SK-N-MC (cell line): ENCODE measurements at regions not wholly inside any gene's neighbourhood (a gene's known extent, or its start where the extent isn't known, plus 50 kb on each side); places are given as distances from the start of the nearest gene placed in this dataset.

Experiments used
- EZH2 ChIP-seq: fragments of 200-600 bp; sonication (generic); IDR thresholded peaks from one replicate; pipeline ENCODE4 v1.6.1; 2017; ENCODE audit warnings: antibody characterized with exemption
- POLR2AphosphoS5 ChIP-seq: IDR thresholded peaks from 2 replicates; pipeline ENCODE4 v1.6.1; 2012; ENCODE audit warnings: mild to moderate bottlenecking, low read depth, low read length, borderline replicate concordance

GRCh38 chr4:55012363-55013230 lies 112.8 kb downstream of the KDR start:
- TF ChIP-seq POLR2AphosphoS5: no peak
- TF ChIP-seq EZH2: no peak
